H1 (cell line): ENCODE measurements at regions not wholly inside any gene's neighbourhood (a gene's known extent, or its start where the extent isn't known, plus 50 kb on each side); places are given as distances from the start of the nearest gene placed in this dataset.

Experiments used
- ASH2L ChIP-seq: fragments of 200-600, 300-600 bp; sonication (generic); IDR thresholded peaks from one replicate; pipeline ENCODE4 v1.7.1; 2017; ENCODE audit warnings: low read length
- BRCA1 ChIP-seq: IDR thresholded peaks from 2 replicates; pipeline ENCODE4 v1.6.1; 2012; ENCODE audit warnings: low read depth, low read length, improper control_type of control experiment
- CHD7 ChIP-seq: fragments of 300-600 bp; sonication (generic); IDR thresholded peaks from 2 replicates; pipeline ENCODE4 v1.7.1; 2012; ENCODE audit warnings: low read length, moderate library complexity, mild to moderate bottlenecking, inconsistent platforms; ENCODE audit not compliant: insufficient replicate concordance
- EGR1 ChIP-seq: IDR thresholded peaks from 2 replicates; pipeline ENCODE4 v1.6.1; 2011; ENCODE audit warnings: low read depth, low read length, borderline replicate concordance
- GABPA ChIP-seq: IDR thresholded peaks from 2 replicates; pipeline ENCODE4 v1.6.1; 2011; ENCODE audit warnings: mild to moderate bottlenecking, low read length, moderate library complexity, borderline replicate concordance; ENCODE audit not compliant: insufficient read depth
- HDAC6 ChIP-seq: IDR thresholded peaks from one replicate; pipeline ENCODE4 v1.7.1; 2012; ENCODE audit warnings: low read depth, mild to moderate bottlenecking, inconsistent platforms, low read length, moderate library complexity
- MAX ChIP-seq: IDR thresholded peaks from 2 replicates; pipeline ENCODE4 v1.6.1; 2012; ENCODE audit warnings: inconsistent platforms
- NRF1 ChIP-seq: IDR thresholded peaks from 2 replicates; pipeline ENCODE4 v1.6.1; 2011; ENCODE audit warnings: mild to moderate bottlenecking, low read depth, low read length, improper control_type of control experiment
- POLR2AphosphoS5 ChIP-seq: IDR thresholded peaks from 2 replicates; pipeline ENCODE4 v1.6.1; 2011; ENCODE audit warnings: low read depth, low read length
- POU5F1 ChIP-seq: IDR thresholded peaks from 2 replicates; pipeline ENCODE4 v1.6.1; 2011; ENCODE audit warnings: low read depth, mild to moderate bottlenecking, low read length, moderate library complexity
- SUZ12 ChIP-seq: fragments of 200-600 bp; sonication (generic); IDR thresholded peaks from 2 replicates; pipeline ENCODE4 v1.6.1; 2012; ENCODE audit warnings: mild to moderate bottlenecking, inconsistent platforms, low read length, moderate library complexity, mixed read lengths
- TEAD4 ChIP-seq: IDR thresholded peaks from 2 replicates; pipeline ENCODE4 v1.6.1; 2012; ENCODE audit warnings: low read depth, low read length, inconsistent platforms, mixed read lengths
- YY1 ChIP-seq: IDR thresholded peaks from 2 replicates; pipeline ENCODE4 v1.6.1; 2011; ENCODE audit warnings: low read depth, mild to moderate bottlenecking, low read length

GRCh38 chr2:66814916-66815315 is 380.0 kb downstream of the MEIS1 start (continued):
- TF ChIP-seq CHD7 = no peak
- TF ChIP-seq EGR1 = no peak
- TF ChIP-seq SUZ12 = no peak
- TF ChIP-seq POU5F1 = no peak
- no peak for TF ChIP-seq MAX
- TF ChIP-seq NRF1 = no peak
- no peak for TF ChIP-seq GABPA
- no peak for TF ChIP-seq HDAC6
- no peak for TF ChIP-seq BRCA1
- no peak for TF ChIP-seq ASH2L
- TF ChIP-seq TEAD4 = no peak
- no peak for TF ChIP-seq POLR2AphosphoS5
- no peak for TF ChIP-seq YY1
